NCI-H2029 treated with DMSO at 0.1 percent for 48 hours (cell line): ENCODE measurements at regions not wholly inside any gene's neighbourhood (a gene's known extent, or its start where the extent isn't known, plus 50 kb on each side); places are given as distances from the start of the nearest gene placed in this dataset.
"Not testable (repeated sequence)": the region's sequence is repeated elsewhere in the genome, so short reads cannot be mapped to it uniquely, and the experiment has no call there.

Experiments
- DNase-seq: peaks from one replicate; lab custom pipeline; 2025; lab: John Stamatoyannopoulos, UW

- not testable (repeated sequence) for DNase-seq
These were observed 255.1 kb upstream of the DUSP10 start for GRCh38 chr1:221997012-221997411.

GRCh38 chr1:221994939-221995338 is 253.1 kb upstream of the DUSP10 start:
- DNase-seq: no peak

- DNase-seq: no peak
These were observed 252.4 kb upstream of the DUSP10 start for GRCh38 chr1:221994274-221994698.

GRCh38 chr1:221993444-221993948 is 251.6 kb upstream of the DUSP10 start:
- DNase-seq: no peak

GRCh38 chr1:221992427-221992826 is 250.5 kb upstream of the DUSP10 start:
- no peak for DNase-seq

- DNase-seq: no peak
These were observed 249.3 kb upstream of the DUSP10 start for GRCh38 chr1:221991221-221991620.

GRCh38 chr1:221989741-221990140 is 247.9 kb upstream of the DUSP10 start:
- DNase-seq: no peak

GRCh38 chr1:221988829-221989228 is 246.9 kb upstream of the DUSP10 start:
- DNase-seq: no peak

- no peak for DNase-seq
These were observed 246.1 kb upstream of the DUSP10 start for GRCh38 chr1:221987860-221988520.

- DNase-seq: no peak
These were observed 241.6 kb upstream of the DUSP10 start for GRCh38 chr1:221983444-221983843.

GRCh38 chr1:221981461-221981860 is 239.6 kb upstream of the DUSP10 start:
- DNase-seq: no peak

GRCh38 chr1:221979444-221980032 is 237.6 kb upstream of the DUSP10 start:
- no peak for DNase-seq

GRCh38 chr1:221978631-221979334 is 236.9 kb upstream of the DUSP10 start:
- DNase-seq: not testable (repeated sequence)

GRCh38 chr1:221973787-221974186 is 231.9 kb upstream of the DUSP10 start:
- not testable (repeated sequence) for DNase-seq

- no peak for DNase-seq
These were observed 230.7 kb upstream of the DUSP10 start for GRCh38 chr1:221972276-221973235.

GRCh38 chr1:221971035-221971434 is 229.1 kb upstream of the DUSP10 start:
- DNase-seq: not testable (repeated sequence)

- DNase-seq: not testable (repeated sequence)
These were observed 227.5 kb upstream of the DUSP10 start for GRCh38 chr1:221969298-221969858.

- DNase-seq: not testable (repeated sequence)
These were observed 225.6 kb upstream of the DUSP10 start for GRCh38 chr1:221967538-221967937.

GRCh38 chr1:221966888-221967287 is 225.0 kb upstream of the DUSP10 start:
- DNase-seq: not testable (repeated sequence)

- not testable (repeated sequence) for DNase-seq
These were observed 224.0 kb upstream of the DUSP10 start for GRCh38 chr1:221965891-221966290.

GRCh38 chr1:221965252-221965651 is 223.4 kb upstream of the DUSP10 start:
- DNase-seq: no peak
